DMS114 treated with DMSO at 0.1 percent for 48 hours (cell line): ENCODE measurements at regions not wholly inside any gene's neighbourhood (a gene's known extent, or its start where the extent isn't known, plus 50 kb on each side); places are given as distances from the start of the nearest gene placed in this dataset.
"Not testable (repeated sequence)": the region's sequence is repeated elsewhere in the genome, so short reads cannot be mapped to it uniquely, and the experiment has no call there.

ENCODE experiments used
- DNase-seq: peaks from one replicate; lab custom pipeline; 2025; ENCODE audit not compliant: unreplicated experiment; lab: John Stamatoyannopoulos, UW

DNA sequence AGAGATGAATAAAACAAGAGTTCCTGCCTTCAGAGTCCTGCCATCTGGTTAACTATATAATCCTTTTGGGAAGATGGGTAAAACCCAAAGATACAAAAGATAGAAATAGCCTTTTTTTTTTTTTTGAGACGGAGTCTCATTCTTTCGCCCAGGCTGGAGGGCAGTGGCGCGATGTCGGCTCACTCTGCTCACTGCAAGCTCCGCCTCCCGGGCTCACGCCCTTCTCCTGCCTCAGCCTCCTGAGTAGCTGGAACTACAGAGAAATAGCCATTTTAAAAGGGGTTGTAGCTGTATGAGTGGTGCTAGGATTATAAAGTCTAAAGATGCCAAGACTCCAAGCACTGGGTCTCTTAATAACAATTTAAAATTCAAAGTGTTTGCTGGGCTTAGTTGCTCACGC, 97.2 kb downstream of the KDR start:
- DNase-seq: no peak

DNA sequence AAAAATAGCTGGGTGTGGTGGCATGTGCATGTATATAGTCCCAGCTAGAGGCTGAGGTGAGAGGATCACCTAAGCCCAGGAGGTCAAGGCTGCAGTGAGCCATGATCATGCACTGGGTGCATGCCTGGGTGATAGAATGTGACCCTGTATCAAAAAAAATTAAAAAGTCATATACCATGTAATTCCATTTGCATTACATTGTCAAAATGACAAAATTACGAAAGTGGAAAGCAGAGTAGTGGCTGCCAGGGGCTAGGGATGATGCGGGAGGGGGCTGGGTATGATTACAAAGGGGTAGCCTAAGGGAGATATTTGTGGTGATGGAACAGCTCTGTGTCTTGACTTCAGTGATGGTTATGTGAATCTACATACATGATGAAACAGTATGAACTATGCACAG, 97.8 kb downstream of the KDR start:
- no peak for DNase-seq

DNA sequence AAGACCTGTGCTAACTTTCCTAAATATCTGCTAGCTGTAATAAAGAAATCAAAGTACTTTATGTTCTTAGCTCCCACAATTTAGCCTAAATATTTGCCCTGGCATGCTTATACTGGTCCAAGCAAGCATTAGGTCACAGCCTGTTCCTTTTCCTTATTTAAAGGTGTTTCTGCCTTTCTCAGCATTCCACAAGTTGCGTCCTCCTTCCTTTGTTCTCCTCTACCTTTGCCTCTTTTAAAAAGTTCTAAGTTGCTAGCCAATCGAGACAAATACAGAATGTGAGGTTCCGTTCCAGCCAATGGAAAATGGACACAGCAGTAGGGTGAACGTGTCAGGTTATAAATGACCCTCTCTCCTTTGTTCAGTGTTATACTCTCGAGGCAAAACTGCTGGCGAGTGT, 99.9 kb downstream of the KDR start:
- DNase-seq: not testable (repeated sequence)

DNA sequence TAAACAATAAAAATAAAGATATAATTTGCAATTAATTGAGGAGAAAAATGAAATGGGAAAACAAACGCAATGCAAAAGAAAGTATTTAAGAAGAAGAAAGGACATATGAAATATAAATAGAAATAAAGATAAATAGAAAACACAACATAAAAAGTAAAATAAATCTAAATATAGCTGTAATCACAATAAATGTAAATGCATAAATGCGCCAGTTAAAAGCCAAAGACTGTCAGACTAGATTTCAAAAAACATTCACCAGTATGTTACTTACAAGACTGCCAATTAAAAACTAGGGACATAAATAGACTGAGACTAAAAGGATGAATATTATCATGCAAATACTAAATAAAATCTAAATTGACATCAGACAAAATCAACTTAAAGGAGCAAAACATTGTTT, 102.4 kb downstream of the KDR start:
- DNase-seq: no peak

DNA sequence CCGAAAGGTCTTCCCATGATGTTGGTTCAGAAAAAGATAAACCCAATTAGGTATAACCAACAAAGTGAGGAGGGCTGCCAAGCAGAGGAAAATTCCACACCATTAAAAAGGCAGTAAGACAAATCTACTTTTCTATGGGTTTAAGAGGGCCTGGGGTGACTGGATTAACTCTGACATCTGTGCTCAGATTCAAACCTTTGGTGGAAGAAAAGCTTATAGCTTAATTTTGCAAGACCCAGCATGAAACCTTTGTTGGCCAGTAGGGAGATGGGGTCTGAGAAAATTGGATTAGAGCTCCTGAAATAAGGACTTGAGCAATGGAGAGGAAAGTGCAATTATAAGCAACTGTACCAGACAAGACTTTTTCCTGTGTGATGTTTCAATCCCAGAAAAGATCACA, 104.2 kb downstream of the KDR start:
- DNase-seq: no peak

DNA sequence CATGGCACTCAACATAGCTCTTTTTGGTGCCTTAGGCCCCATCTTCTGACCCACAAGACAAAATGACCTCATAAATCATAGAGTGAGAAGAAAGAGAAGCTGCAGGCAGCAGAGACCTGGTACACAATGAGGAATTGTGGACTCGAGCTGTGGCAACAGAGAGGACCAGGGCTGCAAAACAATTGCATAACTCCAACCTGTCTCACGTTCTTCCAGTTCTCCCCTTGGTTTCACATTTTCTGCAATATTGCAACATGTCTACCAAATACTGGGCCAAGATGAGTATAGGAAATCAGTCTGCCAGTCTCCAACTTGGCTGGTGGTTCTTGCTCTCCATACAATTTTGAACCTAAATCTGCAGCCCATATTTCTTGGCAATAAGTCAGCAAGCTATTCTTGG, 105.3 kb downstream of the KDR start:
- DNase-seq: no peak

DNA sequence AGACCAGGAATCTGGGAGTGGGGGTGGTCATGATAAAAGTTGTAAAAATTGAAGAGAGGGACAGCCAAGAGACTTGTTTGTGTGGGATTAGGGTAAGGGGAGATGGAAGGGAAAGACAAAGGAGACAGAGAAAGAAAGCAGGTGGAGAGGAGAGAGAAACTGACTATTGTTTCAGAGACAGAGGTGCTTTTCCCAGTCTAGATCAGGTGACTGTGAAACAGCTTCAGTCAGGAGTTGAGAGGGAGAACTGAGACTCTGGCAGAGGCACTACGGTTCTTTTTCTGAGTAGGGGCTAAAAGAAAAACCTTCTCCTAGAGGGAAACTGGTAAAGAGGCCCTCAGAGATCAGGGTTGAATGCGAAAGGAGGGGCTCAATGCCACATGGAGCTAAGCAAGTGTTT, 106.4 kb downstream of the KDR start:
- DNase-seq: no peak

DNA sequence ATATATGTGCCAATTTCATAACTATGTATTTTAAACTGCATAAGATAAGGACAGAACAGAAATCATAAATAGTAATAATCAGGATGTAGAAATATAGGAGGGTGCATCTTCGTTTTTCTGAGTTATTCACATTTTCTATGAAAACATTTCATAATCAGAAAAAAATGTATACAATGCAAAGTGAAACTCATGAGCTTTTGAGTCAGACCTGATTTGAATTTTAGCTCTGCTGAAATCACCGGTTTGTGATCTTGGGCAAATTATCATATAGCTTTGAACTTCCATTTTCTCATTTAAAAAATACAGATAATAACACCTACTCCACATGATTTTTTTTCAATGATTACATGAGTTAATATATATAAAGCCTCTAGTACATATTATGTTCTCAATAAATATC, 106.9 kb downstream of the KDR start:
- no peak for DNase-seq

DNA sequence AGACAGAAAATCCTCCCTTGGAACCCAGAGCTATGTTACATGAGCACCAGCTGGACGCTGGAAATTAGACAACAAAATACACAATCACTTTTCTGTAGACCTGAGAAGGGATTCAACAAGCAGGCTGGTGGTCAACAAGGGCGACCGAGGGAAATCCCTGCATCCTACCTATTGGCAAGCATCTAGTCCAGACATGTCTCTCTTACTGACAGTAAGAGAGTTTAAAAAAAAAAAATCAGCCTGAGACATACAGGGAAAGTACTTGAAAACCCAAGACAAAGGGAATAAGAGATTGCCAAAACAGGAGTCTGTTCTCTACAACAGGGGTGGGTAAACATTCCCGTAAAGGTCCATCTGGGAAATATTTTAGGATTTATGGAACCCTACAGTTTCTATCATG, 108.0 kb downstream of the KDR start:
- DNase-seq: no peak

DNA sequence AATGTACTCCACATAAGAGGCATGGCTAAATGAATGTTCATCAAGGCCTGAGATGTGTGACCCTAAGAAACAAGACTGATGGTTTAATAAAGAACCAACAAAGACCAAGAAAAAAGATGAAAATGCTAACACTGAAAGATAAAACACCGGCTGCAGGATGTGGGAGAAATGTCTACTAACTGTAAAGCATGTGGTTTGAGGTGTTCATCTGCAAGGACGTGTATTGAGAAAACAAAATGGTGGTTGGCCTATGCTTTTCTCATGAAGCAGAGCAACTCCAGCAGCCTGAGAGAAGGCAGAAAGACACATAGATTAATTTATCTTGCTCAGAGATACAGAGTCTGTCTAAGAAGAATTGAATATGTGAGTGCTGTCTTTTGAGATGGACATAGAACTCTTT, 109.3 kb downstream of the KDR start:
- DNase-seq: no peak

DNA sequence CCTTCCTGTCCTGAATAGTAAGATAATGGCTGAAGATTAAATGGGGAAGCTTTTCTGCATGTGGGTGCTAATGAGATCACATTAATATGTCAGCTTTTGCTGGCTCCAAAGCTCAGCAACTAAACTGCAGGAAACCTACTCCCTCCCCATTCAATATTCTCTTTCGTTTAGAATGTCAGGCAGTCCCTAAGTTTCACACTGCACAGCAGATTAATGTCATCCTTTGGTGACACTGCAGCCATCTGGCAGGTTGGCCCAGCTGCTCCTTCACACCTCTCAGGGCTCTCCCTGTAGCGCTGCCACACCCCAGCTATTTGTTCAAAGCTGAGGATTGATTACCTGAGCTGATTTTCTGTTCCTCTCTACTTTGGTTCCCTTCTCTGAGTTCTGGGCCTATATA, 110.5 kb downstream of the KDR start:
- no peak for DNase-seq

DNA sequence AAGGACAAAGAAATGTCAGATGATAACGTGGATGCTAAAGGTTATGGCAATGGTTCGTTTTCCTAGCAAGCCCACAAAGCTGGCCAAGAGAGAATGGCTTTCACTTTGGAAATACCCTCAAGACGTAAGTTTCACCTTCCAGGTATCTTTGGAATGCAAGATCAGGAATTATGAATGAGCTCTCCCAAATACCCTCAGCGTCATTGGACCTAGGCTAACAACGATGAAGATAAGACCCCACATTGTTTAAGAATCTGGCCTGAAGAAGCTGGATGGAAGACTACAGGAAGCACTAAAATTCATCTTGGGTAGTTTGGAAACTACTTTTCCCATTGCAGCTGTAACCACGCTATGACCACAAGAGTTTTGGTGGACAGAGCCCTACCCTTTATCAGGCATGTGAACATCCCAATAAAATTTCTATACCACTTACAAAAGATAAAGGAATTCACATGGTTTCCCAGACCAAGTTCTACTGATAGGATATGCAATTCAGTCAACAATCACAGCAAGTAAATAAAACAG, 111.9 kb downstream of the KDR start:
- no peak for DNase-seq

DNA sequence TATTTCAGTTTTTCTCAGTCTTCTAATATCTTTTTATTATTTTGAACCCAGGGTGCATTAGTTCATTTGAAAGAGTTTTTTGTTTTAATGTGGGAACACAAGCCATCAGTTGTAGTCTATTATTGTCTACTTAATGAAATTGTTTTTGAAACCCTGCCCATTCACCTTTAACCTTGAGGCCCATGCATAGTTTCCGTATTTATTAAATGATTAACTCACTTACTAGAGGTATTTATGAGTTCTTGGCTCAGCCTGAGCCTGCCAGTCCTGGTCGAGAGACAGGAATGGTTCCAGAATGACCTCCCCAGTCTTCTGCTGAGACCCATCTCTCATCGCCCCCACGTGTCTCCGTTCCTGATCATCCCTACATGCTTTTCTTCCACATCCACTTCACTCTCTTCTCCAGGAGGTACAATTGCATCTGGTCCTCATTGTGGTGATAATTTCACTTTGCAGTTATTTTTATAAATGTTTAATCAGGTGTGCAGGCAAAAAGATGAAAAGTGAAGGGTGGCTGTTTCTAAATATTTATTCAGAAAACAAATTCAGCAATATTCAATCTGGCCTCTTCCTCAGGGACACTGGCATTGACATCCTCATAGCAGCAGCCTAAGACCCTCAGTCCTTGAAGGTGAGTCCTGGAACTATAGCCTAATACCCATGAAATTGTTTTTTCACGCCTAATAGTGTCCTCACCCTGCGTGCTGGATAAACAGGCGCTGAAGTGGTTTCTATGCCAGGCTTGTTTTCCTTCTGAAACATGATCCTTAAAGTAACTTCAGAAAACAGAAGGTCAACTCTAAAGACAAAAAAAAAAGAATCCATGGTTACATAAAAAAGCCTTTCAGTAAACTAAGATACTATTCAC, 112.8 kb downstream of the KDR start:
- no peak for DNase-seq

DNA sequence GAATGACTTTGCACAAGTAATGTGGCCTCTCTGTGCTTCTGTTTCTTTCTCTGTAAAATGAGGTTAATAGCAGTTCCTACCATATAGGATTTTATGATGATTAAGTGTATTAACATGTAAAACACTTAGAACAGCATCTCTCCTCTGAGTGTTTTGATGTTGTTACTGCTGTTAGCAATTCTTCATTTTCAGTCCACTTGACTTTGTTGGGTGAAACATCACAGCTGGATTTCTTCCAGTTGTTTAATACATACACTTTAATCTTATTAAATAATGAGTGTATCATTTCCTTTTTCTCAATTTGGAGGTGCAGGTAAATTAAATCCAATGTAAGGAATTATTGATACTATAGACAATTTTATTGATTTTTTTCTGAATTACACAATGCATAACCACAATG, 113.6 kb downstream of the KDR start:
- DNase-seq: no peak

DNA sequence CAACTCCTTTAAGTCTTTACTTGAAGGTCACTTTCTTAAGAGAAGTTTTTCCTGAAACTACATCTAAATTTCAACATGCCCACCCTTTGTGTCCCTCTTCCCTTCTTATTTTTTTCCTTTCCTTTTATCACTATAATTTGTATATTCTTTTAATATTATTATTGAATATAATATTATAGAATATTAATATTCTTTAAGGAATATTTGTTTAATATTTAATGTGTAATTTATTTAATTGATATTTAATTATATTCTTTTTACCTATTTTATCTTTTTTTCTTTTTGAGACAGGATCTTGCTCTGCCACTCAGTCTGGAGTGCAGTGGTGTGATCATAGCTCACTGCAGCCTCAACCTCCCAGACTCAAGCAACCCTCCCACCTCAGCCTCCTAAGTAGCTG, 114.8 kb downstream of the KDR start:
- DNase-seq: no peak

DNA sequence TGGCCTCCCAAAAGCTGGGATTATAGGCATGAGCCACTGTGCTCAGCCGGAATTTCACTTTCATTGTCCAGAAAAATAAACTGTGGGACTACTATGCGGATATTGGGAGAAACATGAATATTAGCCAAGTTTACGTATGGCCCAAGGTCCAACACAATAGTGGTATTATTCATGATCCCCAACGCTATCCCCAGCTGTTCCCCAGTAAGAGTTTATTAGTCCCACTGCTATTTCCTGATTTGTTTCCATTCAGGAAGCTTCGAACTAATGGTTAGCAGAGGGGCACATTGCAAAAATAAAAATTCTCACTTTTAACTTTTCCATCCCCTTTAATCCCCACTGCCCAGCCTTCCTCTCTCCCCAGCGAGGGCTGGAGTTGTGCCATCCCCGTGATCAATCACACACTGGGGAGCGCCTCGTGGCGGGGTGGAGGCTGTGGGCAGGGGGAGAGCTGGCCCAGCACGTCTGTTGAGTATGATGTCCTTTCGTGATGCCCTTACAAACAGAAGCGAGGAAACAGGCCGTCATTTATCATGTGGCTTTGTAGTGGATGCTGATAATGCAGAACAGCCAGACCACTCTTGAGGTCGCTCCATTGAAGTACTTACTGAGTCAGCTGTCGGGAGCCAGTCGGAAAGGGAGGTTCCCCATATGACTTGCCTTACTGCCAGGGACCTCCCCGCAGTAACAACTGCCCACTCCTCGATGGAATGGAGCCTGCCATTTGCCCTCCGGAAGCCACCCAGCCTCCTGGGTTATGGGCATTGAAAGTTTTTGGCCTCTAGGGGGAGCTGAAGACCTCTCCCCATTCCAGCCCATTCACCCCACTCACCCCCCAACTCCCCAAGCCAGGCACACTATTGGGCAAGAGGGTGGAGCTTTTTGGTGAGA, 117.0 kb downstream of the KDR start:
- DNase-seq: no peak

DNA sequence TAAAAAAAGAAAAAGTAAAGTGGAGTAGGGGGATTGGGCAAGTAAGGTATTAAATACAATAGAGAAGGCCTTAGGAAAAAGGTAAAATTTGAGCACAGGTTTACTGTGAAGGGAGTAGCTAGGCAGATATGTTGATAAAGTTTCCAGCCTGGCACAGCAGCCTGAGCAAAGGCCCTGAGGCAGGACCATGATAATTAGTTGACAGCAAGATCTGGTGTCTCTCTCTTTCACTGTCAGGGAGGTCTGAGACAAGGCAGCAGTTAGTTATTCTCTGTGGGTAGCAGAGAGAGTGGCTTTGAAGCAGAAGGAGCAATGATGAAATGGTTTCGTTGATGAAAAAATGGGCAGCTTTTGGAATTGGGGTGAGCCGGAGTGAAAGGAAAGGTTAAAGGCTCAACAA, 119.5 kb downstream of the KDR start:
- no peak for DNase-seq

DNA sequence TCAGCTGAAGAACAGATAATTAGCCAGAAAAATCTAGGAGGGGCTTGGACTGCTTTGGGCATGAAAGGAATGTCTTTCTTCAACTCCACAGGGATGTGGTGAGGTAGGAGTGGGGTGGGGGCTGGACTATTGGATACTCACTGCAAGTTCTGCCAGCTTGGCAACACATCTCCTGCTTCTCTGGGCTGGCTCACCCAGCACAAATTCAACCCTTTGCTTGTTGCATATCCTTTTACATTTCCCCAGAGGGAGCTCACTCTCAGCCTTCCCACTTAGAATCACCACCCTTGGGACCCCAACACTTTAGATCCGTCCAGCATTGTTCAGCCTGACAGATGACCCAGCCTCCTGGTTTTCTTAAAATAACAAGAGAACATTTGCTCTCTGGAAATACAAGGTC, 120.6 kb downstream of the KDR start:
- DNase-seq: no peak

DNA sequence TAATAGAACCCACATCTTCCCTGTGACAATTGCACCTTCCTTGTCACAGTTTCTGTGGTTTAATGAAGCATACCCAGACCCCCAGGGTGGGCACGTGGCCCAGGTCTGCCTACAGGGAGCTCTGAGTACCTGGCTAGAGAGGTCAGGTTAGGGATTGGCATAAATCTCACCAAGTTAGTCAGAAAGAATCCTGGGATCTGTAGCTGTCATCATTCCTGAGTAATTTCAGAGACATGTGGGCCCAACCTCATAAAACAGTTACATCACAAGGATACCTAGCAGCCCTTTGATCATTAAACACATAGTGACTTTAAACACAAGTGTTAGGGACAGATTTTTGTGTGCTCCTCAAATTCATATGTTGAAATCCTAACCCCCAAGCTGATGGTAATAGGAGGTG, 123.0 kb downstream of the KDR start:
- no peak for DNase-seq

DNA sequence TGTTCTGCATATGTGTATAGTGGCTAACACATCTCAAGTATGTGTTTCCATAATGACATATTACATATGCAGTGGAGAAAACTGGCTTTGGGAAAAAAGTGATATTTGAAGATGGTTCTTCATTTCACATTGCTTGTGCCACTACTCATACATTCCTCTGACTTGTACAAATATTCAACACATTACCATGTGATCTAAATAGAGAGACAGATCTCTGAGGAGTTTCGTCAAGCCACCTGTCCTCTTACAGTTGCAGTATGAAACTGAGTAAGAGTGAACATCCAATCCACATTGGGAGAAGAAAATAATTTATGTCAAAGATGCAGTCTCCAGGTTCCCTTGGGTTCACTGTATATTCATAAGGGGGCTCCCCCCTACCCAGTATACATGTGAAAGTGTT, 123.9 kb downstream of the KDR start:
- DNase-seq: no peak

DNA sequence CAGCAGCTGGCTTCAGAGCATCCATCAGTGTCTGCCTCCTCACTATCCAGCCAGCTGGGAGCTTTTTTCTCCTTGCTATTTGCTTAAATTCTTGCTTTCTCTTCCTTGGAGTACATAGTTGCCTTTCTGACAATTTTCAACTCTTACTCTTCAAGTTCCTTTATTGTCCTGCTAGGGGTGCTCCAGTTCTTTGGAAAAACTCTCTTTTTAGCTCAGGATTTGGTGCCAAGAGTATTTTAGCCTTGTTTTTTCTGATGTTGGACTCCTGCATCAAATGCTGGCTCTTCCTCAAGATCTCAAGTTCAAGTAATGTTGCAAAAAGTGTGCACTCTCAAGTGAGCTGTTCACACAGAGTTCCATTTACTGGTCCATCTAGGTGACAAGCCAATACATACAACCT, 126.4 kb downstream of the KDR start:
- DNase-seq: no peak

DNA sequence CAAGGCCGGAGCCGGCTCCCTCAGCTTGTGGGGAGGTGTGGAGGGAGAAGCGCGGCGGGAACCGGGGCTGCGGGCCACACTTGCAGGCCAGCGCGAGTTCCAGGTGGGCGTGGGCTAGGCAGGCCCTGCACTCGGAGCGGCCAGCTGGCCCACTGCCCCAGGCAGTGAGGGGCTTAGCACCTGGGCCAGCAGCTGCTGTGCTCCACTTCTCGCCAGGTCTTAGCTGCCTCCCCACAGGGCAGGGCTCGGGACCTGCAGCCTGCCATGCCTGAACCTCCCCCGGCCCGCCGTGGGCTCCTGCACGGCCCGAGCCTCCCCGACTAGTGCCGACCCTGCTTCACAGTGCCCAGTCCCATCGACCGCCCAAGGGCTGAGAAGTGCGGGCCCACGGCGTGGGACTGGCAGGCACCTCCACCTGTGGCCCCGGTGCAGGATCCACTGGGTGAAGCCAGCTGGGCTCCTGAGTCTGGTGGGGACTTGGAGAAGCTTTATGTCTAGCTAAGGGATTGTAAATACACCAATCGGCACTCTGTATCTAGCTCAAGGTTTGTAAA, 131.8 kb downstream of the KDR start:
- not testable (repeated sequence) for DNase-seq
